ENCODE measurements at regions not wholly inside any gene's neighbourhood (a gene's known extent, or its start where the extent isn't known, plus 50 kb on each side); places are given as distances from the start of the nearest gene placed in this dataset.

- no peak for DNase-seq (ENCODE audit: low read depth)
- no peak for TF ChIP-seq CTCF (IDR thresholded peaks at IDR 0.05; ENCODE audit: control insufficient read depth, extremely low read depth, insufficient read depth)
- no peak overlapping the region for H3K4me3 ChIP-seq (ENCODE audit: low read depth, low read length)
These were observed 663.1 kb downstream of the XIRP2 start for GRCh38 chr2:167551416-167551815.

- H3K4me3 ChIP-seq (ENCODE audit: low read depth, low read length), result no peak overlapping the region
- TF ChIP-seq CTCF (IDR thresholded peaks at IDR 0.05; ENCODE audit: control insufficient read depth, extremely low read depth, insufficient read depth), result peak; percentile 44; the same call in 1 of the 2 replicates
- no peak for DNase-seq (ENCODE audit: low read depth)
These were observed 662.2 kb downstream of the XIRP2 start for GRCh38 chr2:167550448-167550847.

- no peak for TF ChIP-seq CTCF (IDR thresholded peaks at IDR 0.05; ENCODE audit: control insufficient read depth, extremely low read depth, insufficient read depth)
- no peak for DNase-seq (ENCODE audit: low read depth)
- no peak overlapping the region for H3K4me3 ChIP-seq (ENCODE audit: low read depth, low read length)
These were observed 660.1 kb downstream of the XIRP2 start for GRCh38 chr2:167548396-167548795.

GRCh38 chr2:167544602-167545001 is 656.3 kb downstream of the XIRP2 start:
- no peak overlapping the region for H3K4me3 ChIP-seq (ENCODE audit: low read depth, low read length)
- no peak for TF ChIP-seq CTCF (IDR thresholded peaks at IDR 0.05; ENCODE audit: control insufficient read depth, extremely low read depth, insufficient read depth)
- no peak for DNase-seq (ENCODE audit: low read depth)

- H3K4me3 ChIP-seq (ENCODE audit: low read depth, low read length), result no peak overlapping the region
- no peak for TF ChIP-seq CTCF (IDR thresholded peaks at IDR 0.05; ENCODE audit: control insufficient read depth, extremely low read depth, insufficient read depth)
- no peak for DNase-seq (ENCODE audit: low read depth)
These were observed 655.4 kb downstream of the XIRP2 start for GRCh38 chr2:167543721-167544120.

- no peak for TF ChIP-seq CTCF (IDR thresholded peaks at IDR 0.05; ENCODE audit: control insufficient read depth, extremely low read depth, insufficient read depth)
- DNase-seq (ENCODE audit: low read depth), result no peak
These were observed 649.5 kb downstream of the XIRP2 start for GRCh38 chr2:167537743-167538142.

GRCh38 chr2:167534443-167534842 is 646.2 kb downstream of the XIRP2 start:
- no peak for TF ChIP-seq CTCF (IDR thresholded peaks at IDR 0.05; ENCODE audit: control insufficient read depth, extremely low read depth, insufficient read depth)
- DNase-seq (ENCODE audit: low read depth), result no peak
- H3K4me3 ChIP-seq (ENCODE audit: low read depth, low read length), result no peak overlapping the region

More at GRCh38 chr2:167537743-167538142, 649.5 kb downstream of the XIRP2 start:
- no peak overlapping the region for H3K4me3 ChIP-seq (ENCODE audit: low read depth, low read length)

All from LNCaP clone FGC (cell line).